Nucleus accumbens (tissue), 56 donors: ENCODE measurements at regions not wholly inside any gene's neighbourhood (a gene's known extent, or its start where the extent isn't known, plus 50 kb on each side); places are given as distances from the start of the nearest gene placed in this dataset.
"Not testable (repeated sequence)": the region's sequence is repeated elsewhere in the genome, so short reads cannot be mapped to it uniquely, and the experiment has no call there.

Source experiments
- DNase-seq, 56 donors: peaks; one replicate each; lab custom pipeline; 2025; lab: John Stamatoyannopoulos, UW

DNA sequence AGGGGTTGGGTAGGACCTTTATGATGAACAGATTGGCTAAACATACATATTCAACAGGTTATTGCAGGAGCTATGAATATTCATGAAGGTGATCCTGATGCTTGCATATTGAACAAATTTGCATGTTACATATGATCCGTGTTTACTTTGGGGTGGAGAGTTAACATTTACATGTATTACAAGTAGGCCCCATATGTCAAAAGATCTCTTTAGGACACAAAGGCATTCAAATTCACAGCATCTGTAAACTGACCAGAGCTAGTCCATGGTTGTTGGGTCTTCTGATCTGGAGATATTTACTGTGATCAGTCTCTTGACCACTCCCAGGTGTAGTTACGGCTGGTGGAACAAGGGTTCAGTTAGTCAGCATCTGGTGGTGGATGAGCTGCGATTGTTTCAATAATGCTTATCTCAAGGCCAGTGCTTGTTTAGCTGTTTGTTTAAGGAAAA is 80.4 kb downstream of the PMAIP1 start:
- no peak for DNase-seq

DNA sequence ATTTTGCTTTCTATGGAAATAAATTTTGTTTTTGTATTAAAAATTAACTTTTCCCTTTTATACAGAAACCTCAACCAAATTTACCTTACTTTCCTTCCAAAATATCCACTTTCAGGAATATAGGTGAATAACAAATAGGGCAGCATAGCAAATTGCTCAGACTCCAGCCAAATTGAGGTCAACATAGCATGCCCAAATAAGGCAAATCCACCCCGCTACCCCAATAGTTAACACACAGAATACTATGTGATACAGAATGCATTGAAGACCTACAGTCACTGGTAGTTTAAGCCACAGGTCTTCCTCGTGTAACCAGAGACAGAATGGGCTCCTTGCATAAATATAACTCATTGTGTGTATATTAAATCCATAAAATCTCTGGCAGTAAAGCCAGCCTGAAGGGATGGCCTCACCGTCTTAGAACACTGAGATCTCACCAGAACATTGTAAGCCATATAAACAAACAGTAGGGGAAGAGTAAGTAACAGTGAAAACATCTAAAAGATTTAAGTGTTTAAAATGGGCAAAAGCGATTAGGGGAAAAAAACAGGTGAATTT is 72.2 kb downstream of the PMAIP1 start:
- no peak for DNase-seq

DNA sequence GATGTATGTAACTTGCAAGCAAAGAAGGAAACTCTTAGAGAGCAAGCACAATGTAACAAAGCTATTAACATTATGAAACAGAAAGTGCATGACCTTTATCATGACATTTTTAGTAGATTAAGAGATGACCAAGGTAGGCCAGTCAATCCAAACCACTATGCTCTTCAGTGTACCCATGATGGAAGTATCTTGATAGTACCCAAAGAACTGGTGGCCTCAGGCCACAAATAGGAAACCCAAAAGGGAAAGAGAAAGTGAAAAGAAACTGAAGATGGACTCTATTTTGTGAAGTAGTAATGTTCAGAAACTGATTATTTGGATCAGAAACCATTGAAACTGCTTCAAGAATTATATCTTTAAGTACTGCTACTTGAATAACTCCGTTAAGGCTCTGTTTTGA is 71.3 kb downstream of the PMAIP1 start:
- DNase-seq, result not testable (repeated sequence)

DNA sequence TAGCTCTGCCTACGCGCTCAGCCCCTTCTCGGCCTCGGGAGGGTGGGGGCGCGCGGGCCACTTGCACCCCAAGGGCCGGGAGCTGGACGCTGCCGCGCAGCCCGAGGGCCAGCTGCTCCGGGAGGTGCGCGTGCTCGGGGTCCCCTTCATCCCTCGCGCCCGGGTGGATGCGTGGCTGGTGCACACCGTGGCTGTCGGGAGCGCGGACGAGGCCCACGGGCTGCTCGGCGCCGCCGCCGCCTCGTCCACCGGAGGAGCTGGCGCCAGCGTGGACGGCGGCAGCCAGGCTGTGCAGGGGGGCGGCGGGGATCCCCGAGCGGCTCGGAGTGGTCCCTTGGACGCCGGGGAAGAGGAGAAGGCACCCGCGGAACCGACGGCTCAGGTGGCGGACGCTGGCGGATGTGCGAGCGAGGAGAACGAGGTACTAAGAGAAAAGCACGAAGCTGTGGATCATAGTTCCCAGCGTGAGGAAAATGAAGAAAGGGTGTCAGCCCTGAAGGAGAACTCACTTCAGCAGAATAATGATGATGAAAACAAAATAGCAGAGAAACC is 69.8 kb downstream of the PMAIP1 start:
- DNase-seq, result not testable (repeated sequence)

DNA sequence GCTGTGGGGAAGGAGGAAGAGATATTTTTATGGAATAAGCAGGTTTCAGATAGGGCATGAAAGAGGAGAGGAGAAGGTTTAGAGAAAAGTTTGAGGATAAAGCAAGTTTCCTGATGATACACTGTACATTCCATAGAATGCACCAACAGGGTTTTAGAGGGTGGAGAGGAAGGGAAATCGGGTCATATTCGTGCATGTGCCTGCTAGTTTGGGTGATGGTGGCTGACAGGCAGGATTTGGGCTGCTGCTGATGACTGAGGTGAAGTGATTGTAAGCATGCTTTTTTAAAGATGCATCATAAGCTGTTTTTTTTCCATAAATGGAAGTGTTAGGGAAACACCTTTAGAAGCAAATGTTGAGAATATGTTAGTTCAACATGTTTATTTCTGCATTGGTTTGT is 68.8 kb downstream of the PMAIP1 start:
- DNase-seq, result no peak

DNA sequence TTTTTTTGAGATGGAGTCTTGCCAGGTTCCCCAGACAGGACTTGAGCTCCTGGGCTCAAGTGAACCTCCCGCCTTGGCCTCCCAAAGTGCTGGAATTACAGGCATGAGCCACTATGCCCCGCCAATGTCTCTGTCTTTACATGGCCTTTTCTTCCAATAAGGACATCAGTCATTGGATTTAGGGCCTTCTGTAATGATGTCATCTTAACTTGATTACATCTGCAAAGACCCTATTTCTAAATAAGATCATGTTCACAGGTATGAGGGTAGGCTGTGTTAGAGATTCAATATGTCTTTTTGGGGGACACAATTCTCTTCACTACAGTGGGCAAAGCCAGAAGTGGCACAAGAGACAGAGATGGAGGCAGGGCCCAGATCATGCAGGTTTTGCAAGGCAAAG is 68.1 kb downstream of the PMAIP1 start:
- DNase-seq, result no peak

DNA sequence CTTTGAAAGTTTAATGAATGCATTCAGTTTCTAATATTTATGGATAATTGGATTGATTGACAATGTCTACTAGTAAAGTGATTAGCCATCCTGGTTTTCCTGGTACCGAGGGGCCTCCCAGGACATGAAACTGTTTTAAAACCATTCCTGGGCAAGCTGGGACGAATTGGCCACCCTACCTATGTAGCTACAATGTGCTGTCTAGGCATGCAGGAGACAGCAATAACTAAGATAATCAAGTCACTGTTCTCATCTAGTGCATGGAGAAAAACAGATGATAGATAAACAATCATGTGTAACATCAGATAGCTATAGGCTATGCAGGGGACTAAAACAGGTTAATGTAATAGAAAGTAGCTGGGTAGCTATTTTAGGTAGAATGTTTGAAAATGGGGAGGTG is 67.1 kb downstream of the PMAIP1 start:
- no peak for DNase-seq

GRCh38 chr18:59963229-59963628 is 63.4 kb downstream of the PMAIP1 start:
- DNase-seq, result no peak

GRCh38 chr18:59961070-59961469 is 61.3 kb downstream of the PMAIP1 start:
- DNase-seq, result no peak

DNA sequence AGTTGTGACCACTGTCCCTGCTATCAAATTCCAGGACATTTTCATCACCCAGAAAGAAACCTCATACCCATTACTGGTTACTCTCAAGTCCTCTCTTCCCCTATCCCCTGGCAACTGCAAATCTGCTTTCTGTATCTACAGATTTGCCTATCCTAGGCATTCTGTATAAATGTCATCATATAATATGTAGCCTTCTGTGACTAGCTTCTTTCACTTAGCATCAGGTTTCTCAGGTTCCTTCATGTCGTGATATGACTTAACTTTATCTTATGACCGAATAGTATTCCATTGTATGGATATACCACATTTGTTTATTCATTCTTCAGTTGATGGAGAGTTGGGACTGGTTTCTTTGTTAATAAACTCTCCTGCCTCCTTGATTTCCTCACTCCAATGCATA is 60.5 kb downstream of the PMAIP1 start:
- DNase-seq, result no peak

DNA sequence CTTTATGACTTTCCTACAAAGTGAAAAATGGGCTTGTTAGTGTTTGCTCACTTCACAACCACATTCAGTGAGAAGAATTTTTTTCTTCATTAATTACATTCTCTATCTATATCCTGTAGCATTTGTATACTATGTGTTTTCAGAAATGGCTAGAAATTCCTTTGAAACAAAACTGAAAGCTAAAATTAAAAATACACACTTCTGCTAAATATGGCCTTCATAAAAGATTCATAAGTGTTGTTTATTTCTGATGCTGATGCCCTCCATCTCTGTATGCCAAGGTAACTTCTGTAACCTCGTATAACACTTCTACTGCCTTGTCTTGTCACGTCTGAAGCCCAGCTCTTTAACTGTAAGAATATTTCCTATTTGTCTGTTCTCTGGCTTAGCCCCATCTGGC is 59.8 kb downstream of the PMAIP1 start:
- DNase-seq, result no peak

GRCh38 chr18:59959073-59959472 is 59.3 kb downstream of the PMAIP1 start:
- no peak for DNase-seq

- no peak for DNase-seq
Measured at GRCh38 chr18:59957957-59958356, 58.2 kb downstream of the PMAIP1 start.

DNA sequence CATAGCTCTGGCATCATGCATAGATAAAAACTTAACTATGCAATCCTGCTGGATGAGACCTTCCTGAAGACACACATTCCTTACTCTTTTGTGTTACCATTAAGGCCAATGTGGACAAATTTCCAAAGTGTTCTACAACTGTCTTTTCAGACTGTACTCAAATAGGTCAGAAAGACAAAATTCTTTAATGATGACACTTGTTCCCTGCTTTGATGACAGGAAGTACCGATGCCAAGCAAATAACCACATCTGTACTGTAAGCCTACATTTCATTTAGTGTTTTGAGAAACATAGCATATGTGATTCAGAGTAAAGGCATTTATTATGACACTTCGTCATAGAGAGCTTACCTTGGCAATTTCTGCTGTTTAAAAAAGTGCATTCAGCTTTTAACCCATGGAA is 55.0 kb downstream of the PMAIP1 start:
- no peak for DNase-seq

- DNase-seq, result no peak
Measured at GRCh38 chr18:59954241-59954640, 54.4 kb downstream of the PMAIP1 start.
